ENCODE measurements at regions not wholly inside any gene's neighbourhood (a gene's known extent, or its start where the extent isn't known, plus 50 kb on each side); places are given as distances from the start of the nearest gene placed in this dataset.

DNA sequence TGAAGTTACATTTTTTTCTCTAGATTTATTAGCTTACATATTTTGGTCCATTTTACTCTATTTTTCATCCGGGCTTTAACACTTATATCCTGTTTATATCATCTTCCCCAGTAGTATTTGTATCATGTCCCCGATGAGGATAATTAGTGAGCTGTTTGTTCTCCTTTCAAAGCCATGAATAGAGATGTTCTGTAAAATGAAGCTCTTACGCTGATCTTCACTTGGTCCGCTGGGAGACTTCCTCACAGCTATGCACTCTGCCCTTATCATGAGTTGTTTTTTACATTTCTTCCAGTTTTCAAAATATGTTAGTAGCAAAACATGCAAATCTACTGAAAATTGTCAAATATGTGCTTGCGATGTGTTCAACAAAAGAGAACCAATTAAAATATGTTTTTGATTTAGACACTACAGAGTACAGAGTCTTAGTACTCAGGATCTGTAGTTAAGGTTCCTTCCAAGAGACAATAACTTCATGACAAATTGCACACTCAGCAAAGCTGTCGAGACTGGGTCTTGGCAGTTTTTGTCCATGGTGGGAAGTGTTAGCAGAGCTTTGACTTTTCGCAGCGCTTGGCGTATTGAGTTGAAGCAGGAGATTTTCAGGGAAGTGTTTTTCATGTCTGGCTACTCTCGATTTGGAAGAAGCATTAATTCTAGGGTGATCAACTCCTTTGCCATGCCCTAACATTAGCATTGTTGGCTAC lies 292.0 kb upstream of the ADAMTS5 start:
- TF ChIP-seq, protein P1, sequence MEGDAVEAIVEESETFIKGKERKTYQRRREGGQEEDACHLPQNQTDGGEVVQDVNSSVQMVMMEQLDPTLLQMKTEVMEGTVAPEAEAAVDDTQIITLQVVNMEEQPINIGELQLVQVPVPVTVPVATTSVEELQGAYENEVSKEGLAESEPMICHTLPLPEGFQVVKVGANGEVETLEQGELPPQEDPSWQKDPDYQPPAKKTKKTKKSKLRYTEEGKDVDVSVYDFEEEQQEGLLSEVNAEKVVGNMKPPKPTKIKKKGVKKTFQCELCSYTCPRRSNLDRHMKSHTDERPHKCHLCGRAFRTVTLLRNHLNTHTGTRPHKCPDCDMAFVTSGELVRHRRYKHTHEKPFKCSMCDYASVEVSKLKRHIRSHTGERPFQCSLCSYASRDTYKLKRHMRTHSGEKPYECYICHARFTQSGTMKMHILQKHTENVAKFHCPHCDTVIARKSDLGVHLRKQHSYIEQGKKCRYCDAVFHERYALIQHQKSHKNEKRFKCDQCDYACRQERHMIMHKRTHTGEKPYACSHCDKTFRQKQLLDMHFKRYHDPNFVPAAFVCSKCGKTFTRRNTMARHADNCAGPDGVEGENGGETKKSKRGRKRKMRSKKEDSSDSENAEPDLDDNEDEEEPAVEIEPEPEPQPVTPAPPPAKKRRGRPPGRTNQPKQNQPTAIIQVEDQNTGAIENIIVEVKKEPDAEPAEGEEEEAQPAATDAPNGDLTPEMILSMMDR (IDR thresholded peaks at IDR 0.05), result no peak

DNA sequence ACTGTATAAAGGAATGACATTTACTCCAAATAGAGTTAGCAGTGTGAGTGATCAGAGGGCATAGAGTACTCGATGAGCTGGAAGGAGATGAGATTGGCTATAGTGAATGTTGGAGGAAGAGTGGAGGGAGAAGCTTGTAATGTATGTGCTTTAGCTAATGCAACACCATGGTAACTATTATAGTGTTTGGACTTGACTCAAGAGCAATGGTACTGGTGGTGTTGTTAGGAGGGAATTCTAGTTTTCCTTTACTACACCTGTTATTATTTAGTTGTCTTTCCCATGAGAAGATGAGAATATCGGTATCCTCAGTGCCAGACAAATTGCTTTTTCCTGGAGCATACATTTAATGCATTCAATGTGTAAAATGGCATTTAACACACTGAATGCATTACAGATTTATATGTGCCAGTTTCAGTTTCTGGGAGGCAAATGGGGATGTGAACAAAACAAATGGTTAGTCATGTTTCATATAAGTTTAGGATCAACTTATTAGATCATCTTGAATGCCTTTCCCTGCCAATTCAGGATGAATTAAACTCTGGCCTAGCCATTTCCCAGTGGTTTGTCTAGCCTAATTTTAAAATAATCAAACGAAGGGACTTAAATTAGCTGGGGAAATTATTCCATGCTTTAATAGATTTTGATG lies 291.1 kb upstream of the ADAMTS5 start:
- Mint-ChIP-seq H3K4me1 (no peaks in the 10 kb centered on the region), H3K36me3 (ENCODE audit: low read depth) (no peaks in the 10 kb centered on the region), H3K27ac (no peak overlapping the region), H3K9me3 (no peaks in the 10 kb centered on the region), H3K4me3 (no peak overlapping the region), H3K27me3 (ENCODE audit: low read depth, poor library complexity) (no peaks in the 10 kb centered on the region)
- TF ChIP-seq, protein P1 (IDR thresholded peaks at IDR 0.05), result no peak
- no peak for DNase-seq

More for the DNA sequence above, 292.0 kb upstream of the ADAMTS5 start:
- H3K4me1 Mint-ChIP-seq, result no peaks in the 10 kb centered on the region
- DNase-seq, result no peak
- no peaks in the 10 kb centered on the region for H3K36me3 Mint-ChIP-seq (ENCODE audit: low read depth)
- H3K27ac Mint-ChIP-seq, result no peak overlapping the region
- no peaks in the 10 kb centered on the region for H3K9me3 Mint-ChIP-seq
- no peaks in the 10 kb centered on the region for H3K27me3 Mint-ChIP-seq (ENCODE audit: low read depth, poor library complexity)
- no peak overlapping the region for H3K4me3 Mint-ChIP-seq

DNA sequence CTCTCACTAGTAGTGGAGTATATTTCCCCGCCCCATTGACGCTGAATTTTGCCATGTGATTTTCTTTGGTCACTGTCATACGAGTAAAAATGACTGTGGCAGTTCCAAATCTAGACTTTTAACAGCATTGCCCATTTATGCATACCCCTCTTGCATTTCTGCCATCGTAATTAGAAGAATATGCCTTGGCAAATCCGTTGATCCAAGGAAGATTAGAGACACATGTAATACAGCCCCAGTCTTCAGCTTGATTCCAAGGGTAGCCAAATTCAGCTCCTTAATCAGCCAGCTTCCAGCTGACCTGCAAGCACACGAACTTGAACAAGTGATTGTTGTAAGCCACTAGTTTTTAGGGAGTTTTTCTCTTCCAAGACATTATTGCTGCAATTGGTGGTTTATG lies 290.3 kb upstream of the ADAMTS5 start:
- no peaks in the 10 kb centered on the region for H3K27me3 Mint-ChIP-seq (ENCODE audit: low read depth, poor library complexity)
- no peak for DNase-seq
- no peak overlapping the region for H3K27ac Mint-ChIP-seq
- no peak overlapping the region for H3K4me3 Mint-ChIP-seq
- H3K36me3 Mint-ChIP-seq (ENCODE audit: low read depth), result no peaks in the 10 kb centered on the region
- H3K4me1 Mint-ChIP-seq, result no peaks in the 10 kb centered on the region
- TF ChIP-seq, protein P1 (IDR thresholded peaks at IDR 0.05), result no peak
- no peaks in the 10 kb centered on the region for H3K9me3 Mint-ChIP-seq

DNA sequence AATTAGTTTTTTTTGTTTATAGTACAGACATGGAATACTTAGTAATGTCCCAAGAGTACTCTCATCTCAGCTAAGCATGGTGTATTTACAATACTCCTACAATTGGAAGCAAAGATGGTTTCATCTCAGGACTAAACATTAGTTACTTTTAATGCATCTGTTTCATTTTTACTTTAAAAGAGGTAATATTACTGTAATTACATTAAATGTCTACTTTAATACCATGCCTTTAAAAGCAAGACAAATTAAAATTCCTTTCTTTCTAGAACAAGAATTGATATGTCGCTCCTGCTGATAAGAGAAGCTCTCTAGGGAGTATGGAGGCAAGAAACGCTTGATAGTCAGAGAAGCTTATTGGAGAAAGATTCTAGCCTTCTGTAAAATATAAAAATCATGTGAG lies 284.9 kb upstream of the ADAMTS5 start:
- Mint-ChIP-seq H3K4me1 (no peaks in the 10 kb centered on the region), H3K9me3 (no peaks in the 10 kb centered on the region), H3K27me3 (ENCODE audit: low read depth, poor library complexity) (peaks cover 3% of the 10 kb centered on the region), H3K27ac (no peak overlapping the region), H3K36me3 (ENCODE audit: low read depth) (no peaks in the 10 kb centered on the region), H3K4me3 (no peak overlapping the region)
- no peak for DNase-seq
- TF ChIP-seq, protein P1 (IDR thresholded peaks at IDR 0.05), result no peak

DNA sequence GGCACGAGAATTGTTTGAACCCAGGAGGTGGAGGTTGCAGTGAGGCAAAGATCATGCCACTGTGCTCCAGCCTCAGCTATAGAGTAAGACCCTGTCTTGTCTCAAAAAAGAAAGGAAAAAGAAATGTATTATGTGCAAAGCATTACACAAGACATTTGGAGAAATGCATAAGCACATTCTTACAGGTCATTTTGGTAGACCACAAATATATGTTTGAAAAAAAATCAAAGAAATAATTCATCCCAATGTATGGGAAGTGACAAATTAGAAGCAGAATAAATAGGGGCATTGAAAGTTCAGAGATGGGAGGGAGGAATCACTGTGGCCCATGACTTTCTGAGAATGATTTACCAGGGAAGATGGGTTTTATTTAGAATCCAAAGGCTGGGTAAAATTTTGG lies 283.5 kb upstream of the ADAMTS5 start:
- Mint-ChIP-seq H3K9me3 (no peaks in the 10 kb centered on the region), H3K36me3 (ENCODE audit: low read depth) (no peaks in the 10 kb centered on the region), H3K4me3 (no peak overlapping the region), H3K27ac (no peak overlapping the region), H3K27me3 (ENCODE audit: low read depth, poor library complexity) (peaks cover 3% of the 10 kb centered on the region), H3K4me1 (no peaks in the 10 kb centered on the region)
- TF ChIP-seq, protein P1 (IDR thresholded peaks at IDR 0.05), result no peak
- no peak for DNase-seq

DNA sequence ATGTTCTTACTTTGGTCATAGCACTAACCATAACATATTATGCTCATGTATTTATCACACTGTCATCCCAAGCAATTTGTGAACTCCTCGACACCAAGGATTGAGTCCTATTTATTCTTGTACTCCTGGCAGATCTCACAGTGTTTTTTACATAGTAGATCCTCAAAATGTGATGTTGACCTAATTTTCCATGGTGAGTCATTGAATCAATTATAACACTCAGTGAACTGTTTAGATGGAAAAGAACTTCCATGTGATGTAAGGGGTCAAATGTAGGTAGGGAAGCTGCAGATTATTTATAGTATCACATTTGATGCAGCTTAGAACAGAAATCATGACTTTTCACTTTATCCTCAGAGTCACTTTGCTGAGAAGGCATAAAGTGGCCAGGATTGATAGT lies 281.9 kb upstream of the ADAMTS5 start:
- H3K4me3 Mint-ChIP-seq, result no peak overlapping the region
- TF ChIP-seq, protein P1 (IDR thresholded peaks at IDR 0.05), result no peak
- no peaks in the 10 kb centered on the region for H3K9me3 Mint-ChIP-seq
- H3K36me3 Mint-ChIP-seq (ENCODE audit: low read depth), result no peaks in the 10 kb centered on the region
- no peak for DNase-seq
- H3K4me1 Mint-ChIP-seq, result no peaks in the 10 kb centered on the region
- peaks cover 3% of the 10 kb centered on the region for H3K27me3 Mint-ChIP-seq (ENCODE audit: low read depth, poor library complexity)
- H3K27ac Mint-ChIP-seq, result no peak overlapping the region

Data from nephron progenitor cell (in vitro differentiated cells).